Activated T-cell treated with anti-CD3 and anti-CD28 coated beads, Interleukin-2, amount 50 U/mL, for 72 hours (primary cell): ENCODE measurements at regions not wholly inside any gene's neighbourhood (a gene's known extent, or its start where the extent isn't known, plus 50 kb on each side); places are given as distances from the start of the nearest gene placed in this dataset.

ENCODE experiments used
- ATAC-seq, 2 donors: fragments of 150-1000 bp; cut with Tn5 transposase; replicated peaks in 1 of 2; 2 replicates each; pipeline ENCODE4 v1.10.0; 2021; ENCODE audit warnings: moderate library complexity in 2 of 2, mild to moderate bottlenecking in 1 of 2
- DNase-seq, 2 donors: peaks; one replicate each; pipeline ENCODE4 v3.0.0; 2021 to 2022; ENCODE audit warnings: mixed read lengths in 1 of 2
- H3K27ac Mint-ChIP-seq: one replicate; pipeline ENCODE4 v1.8.0; 2022; ENCODE audit warnings: mild to moderate bottlenecking, moderate library complexity, mixed read lengths
- H3K27me3 Mint-ChIP-seq: one replicate; pipeline ENCODE4 v1.8.0; 2022; ENCODE audit warnings: low read depth, mixed read lengths
- H3K36me3 Mint-ChIP-seq, 2 donors: one replicate each; pipeline ENCODE4 v1.8.0; 2022; ENCODE audit warnings: mixed read lengths in 2 of 2, mild to moderate bottlenecking in 1 of 2; ENCODE audit not compliant: insufficient read depth in 2 of 2
- H3K4me1 Mint-ChIP-seq: one replicate; pipeline ENCODE4 v1.8.0; 2022; ENCODE audit warnings: low read depth, mixed read lengths
- H3K4me3 Mint-ChIP-seq, 2 donors: one replicate each; pipeline ENCODE4 v1.8.0; 2022; ENCODE audit warnings: mild to moderate bottlenecking in 2 of 2, mixed read lengths in 2 of 2, moderate library complexity in 2 of 2
- H3K9me3 Mint-ChIP-seq, 2 donors: one replicate each; pipeline ENCODE4 v1.8.0; 2022; ENCODE audit warnings: mixed read lengths in 2 of 2

DNA sequence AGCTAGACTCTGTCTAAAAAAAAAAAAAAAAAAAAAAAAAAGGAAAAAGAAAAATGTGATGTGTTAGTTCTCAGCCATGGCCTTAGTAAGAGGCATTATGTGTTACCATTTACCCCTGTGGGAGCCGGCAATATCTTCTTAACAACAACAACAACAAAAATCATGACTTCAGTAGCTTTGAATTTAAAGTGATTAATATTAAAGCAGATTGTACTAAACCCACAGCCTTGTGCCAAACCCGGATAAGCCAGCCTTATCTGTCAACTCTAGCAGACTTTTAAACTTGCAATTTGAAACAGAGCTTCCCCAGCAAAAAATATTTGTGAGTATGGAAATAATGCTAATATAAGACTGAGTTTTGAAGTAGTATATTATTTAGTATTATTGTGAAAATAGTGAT lies 462.1 kb upstream of the GNPDA2 start:
- peaks cover 2 to 5% of the 10 kb centered on the region in 2 donors for H3K9me3 Mint-ChIP-seq
- DNase-seq, result no peak
- no peaks in the 10 kb centered on the region for H3K4me1 Mint-ChIP-seq
- H3K4me3 Mint-ChIP-seq, result no peak overlapping the region
- H3K27ac Mint-ChIP-seq, result no peak overlapping the region
- no peak for ATAC-seq
- H3K27me3 Mint-ChIP-seq, result no peaks in the 10 kb centered on the region
- no peaks in the 10 kb centered on the region for H3K36me3 Mint-ChIP-seq

DNA sequence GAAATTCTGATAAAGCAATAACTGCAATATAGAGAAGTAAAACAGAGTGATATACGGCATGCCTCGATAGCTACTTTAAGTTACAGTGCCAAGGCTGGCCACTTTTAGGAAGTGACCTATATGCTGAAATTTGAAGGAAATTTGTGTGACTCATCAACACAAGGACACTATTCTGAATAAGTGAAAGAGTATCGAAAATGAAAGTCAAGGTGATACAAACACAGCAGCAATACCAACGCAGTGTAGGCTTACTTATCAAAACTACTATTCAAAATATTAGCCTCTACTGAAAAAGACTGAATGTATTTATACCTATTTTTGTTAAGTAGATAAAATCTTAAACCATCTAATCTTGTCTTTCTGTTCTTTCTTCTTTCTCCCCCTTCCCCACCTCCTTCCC lies 459.9 kb upstream of the GNPDA2 start:
- no peak overlapping the region for H3K27ac Mint-ChIP-seq
- DNase-seq (no peak), ATAC-seq (no peak)
- H3K36me3 Mint-ChIP-seq, result no peaks in the 10 kb centered on the region
- no peak overlapping the region for H3K4me3 Mint-ChIP-seq
- H3K27me3 Mint-ChIP-seq, result no peaks in the 10 kb centered on the region
- H3K9me3 Mint-ChIP-seq, result peaks cover 2 to 3% of the 10 kb centered on the region in 2 donors
- no peaks in the 10 kb centered on the region for H3K4me1 Mint-ChIP-seq

DNA sequence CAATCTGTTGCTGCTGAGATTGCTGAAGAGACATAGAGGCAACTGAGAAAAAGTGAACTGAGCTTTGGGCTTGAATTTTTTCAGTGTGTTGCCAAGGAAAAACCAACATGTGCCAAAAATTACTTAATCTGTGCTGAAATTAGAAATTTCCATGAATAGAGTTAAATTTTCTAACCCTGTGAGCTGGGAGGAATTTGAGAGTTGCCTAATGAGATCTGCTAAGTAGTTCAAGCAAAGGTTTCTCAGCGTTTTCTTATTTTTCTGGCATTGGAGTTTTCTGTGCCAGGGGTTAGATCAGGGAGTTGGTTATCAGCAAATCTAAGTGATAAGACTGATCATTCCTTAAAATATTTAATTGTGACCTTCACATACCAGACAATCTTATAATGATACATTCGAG lies 457.5 kb upstream of the GNPDA2 start:
- no peak overlapping the region for H3K4me3 Mint-ChIP-seq
- no peaks in the 10 kb centered on the region for H3K27me3 Mint-ChIP-seq
- H3K27ac Mint-ChIP-seq, result no peak overlapping the region
- ATAC-seq (no peak), DNase-seq (no peak)
- H3K4me1 Mint-ChIP-seq, result no peaks in the 10 kb centered on the region
- peaks cover 2 to 3% of the 10 kb centered on the region in 2 donors for H3K9me3 Mint-ChIP-seq
- no peaks in the 10 kb centered on the region for H3K36me3 Mint-ChIP-seq

DNA sequence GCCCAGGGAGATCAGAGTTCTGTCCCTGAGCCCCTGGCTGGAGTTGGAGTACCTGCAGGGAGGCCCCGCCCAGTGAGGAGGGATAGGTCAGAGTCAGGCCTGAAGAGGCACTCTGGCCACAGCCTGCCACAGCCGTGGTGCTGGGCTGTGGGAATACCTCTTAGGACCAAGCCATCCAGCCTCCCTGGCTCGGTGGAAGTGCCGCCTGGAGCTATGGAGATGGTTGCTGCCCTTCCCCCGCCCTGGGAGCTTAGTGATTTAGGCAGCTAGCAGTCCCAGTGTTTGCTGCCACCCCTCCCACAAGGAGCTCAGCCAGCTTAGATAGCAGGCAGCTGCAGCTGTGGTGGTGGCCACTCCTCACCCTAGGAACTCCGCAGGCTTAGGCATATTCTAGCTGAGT lies 446.3 kb upstream of the GNPDA2 start:
- no peak overlapping the region for H3K27ac Mint-ChIP-seq
- H3K4me3 Mint-ChIP-seq, result no peak overlapping the region
- ATAC-seq (no peak), DNase-seq (no peak)
- no peaks in the 10 kb centered on the region for H3K4me1 Mint-ChIP-seq
- H3K9me3 Mint-ChIP-seq, result peaks cover 10 to 11% of the 10 kb centered on the region in 2 donors
- H3K36me3 Mint-ChIP-seq, result peaks cover 0 to 2% of the 10 kb centered on the region in 2 donors
- H3K27me3 Mint-ChIP-seq, result no peaks in the 10 kb centered on the region

DNA sequence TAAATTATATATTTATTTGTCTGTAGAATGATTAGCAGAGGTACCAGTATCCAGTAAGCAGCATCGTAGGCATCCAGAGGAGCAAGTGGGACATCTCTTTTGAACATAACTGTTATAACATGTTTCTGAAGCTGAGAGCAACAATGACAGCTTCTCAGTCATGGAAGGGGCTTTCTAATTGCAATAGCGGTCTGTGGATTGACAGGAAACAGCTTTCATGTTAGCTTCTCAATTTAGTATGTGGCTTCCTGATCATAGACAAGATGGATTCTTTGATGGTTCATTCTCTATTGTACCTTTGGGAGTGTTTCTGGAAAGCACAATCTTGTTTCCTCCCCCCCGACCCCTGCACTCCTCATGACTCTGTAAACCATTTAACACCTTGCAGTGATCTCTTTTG lies 434.6 kb upstream of the GNPDA2 start:
- Mint-ChIP-seq H3K27me3 (no peaks in the 10 kb centered on the region), H3K9me3 (peaks cover 6 to 8% of the 10 kb centered on the region in 2 donors), H3K4me3 (no peak overlapping the region), H3K27ac (no peak overlapping the region), H3K36me3 (no peaks in the 10 kb centered on the region), H3K4me1 (no peaks in the 10 kb centered on the region)
- ATAC-seq (no peak), DNase-seq (no peak)

DNA sequence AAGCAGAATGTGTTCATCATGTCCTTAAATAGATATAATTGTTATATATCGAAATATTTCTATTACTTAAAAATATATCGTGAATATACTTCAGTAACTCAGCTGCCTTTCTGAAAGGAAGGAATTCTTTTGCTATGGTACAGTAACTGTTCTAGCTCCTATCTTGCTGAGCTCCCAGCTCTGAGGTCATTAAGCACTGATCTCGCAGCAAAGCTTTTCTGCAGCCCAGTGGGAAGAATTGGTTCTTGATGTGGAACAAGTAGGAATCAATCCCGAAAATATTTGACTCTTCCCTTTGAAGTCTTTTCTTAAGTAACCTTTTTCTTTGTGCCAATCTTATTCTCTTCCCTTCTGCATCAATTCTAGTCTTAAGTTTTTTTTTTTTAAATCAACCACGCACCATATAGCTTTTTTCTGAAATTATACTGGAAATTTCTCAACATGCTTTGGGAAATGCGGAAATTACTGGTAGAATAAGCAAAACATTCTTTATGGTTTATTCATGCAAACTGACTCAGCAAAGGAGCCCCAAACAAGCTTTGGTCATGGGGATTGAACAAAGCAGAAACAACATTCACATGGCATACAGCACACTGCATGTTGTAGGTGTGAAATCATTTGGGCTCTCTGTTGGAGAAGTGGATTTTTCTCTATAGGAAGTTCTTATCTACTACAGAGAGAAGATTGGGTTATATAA lies 428.9 kb upstream of the GNPDA2 start:
- peaks cover 0 to 5% of the 10 kb centered on the region in 2 donors for H3K9me3 Mint-ChIP-seq
- H3K27ac Mint-ChIP-seq, result no peak overlapping the region
- DNase-seq (no peak), ATAC-seq (no peak)
- H3K4me3 Mint-ChIP-seq, result no peak overlapping the region
- H3K4me1 Mint-ChIP-seq, result no peaks in the 10 kb centered on the region
- no peaks in the 10 kb centered on the region for H3K36me3 Mint-ChIP-seq
- no peaks in the 10 kb centered on the region for H3K27me3 Mint-ChIP-seq

DNA sequence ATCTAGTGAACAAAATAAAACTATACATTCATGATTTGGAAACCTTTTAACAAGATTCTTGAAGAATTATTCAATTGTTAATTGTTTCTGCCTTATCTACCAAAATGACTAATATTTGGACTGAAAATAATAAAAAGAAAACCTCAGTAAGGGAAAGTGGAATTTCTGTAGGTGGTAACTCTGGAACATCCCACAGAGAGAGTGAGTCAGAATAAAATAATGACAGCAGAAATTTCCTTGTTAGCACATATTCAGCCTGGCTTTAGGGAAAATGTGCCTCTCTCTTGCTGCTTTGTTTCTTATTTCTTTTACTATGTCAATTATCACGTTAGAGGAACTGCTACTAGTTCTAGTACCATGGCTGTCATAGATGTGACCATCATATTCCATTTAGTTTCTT lies 421.5 kb upstream of the GNPDA2 start:
- Mint-ChIP-seq H3K27me3 (no peaks in the 10 kb centered on the region), H3K36me3 (no peaks in the 10 kb centered on the region), H3K9me3 (peaks cover 3 to 6% of the 10 kb centered on the region in 2 donors), H3K4me3 (no peak overlapping the region), H3K4me1 (no peaks in the 10 kb centered on the region), H3K27ac (no peak overlapping the region)
- ATAC-seq (no peak), DNase-seq (no peak)

DNA sequence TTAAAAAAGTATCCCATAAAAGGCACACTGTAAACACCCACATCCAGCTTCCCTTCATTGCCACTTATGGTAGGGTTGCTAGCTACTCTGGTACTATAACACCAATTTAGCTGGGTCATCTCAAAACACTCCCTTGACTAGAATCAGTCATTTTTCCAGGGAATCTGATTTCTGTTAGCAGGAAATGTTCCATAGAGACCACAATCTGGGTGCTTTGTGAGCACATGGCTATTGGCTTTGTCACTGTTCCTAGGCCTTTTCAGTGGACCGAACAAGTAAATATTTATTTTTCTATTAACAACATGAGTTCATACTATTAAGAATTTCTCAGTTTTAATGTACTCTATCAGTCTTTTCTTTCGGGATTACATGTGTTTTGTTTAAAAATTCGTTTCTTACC lies 404.7 kb upstream of the GNPDA2 start:
- Mint-ChIP-seq H3K4me3 (no peak overlapping the region), H3K9me3 (peaks cover 3% of the 10 kb centered on the region in 2 donors), H3K27ac (no peak overlapping the region)

DNA sequence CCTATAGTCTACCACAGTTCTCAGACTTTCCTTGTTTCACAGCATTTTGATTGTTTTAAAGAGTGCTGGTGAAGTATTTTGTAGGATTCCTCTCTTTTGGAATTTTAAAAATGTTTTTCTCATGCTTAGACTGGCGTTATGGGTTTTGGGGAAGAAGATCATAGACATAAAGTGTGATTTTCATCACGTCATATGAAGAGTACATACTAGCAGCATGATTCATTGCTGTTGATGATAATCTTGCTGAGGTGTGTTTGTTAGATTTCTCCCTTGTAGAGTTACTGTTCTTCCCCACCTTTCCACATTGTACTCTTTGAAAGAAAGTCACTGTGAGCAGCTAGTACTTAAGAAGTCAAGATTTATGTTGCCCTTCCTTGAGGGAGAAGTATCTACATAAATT lies 396.1 kb upstream of the GNPDA2 start:
- ATAC-seq, result no peak
- DNase-seq, result no peak
- H3K27me3 Mint-ChIP-seq, result no peaks in the 10 kb centered on the region
- no peaks in the 10 kb centered on the region for H3K4me1 Mint-ChIP-seq
- no peaks in the 10 kb centered on the region for H3K36me3 Mint-ChIP-seq
- H3K9me3 Mint-ChIP-seq, result peaks cover 0 to 8% of the 10 kb centered on the region in 2 donors
- no peak overlapping the region for H3K27ac Mint-ChIP-seq
- no peak overlapping the region for H3K4me3 Mint-ChIP-seq

More for the DNA sequence above, 404.7 kb upstream of the GNPDA2 start:
- H3K4me1 Mint-ChIP-seq, result no peaks in the 10 kb centered on the region
- no peaks in the 10 kb centered on the region for H3K27me3 Mint-ChIP-seq
- no peaks in the 10 kb centered on the region for H3K36me3 Mint-ChIP-seq
- DNase-seq (no peak), ATAC-seq (no peak)

DNA sequence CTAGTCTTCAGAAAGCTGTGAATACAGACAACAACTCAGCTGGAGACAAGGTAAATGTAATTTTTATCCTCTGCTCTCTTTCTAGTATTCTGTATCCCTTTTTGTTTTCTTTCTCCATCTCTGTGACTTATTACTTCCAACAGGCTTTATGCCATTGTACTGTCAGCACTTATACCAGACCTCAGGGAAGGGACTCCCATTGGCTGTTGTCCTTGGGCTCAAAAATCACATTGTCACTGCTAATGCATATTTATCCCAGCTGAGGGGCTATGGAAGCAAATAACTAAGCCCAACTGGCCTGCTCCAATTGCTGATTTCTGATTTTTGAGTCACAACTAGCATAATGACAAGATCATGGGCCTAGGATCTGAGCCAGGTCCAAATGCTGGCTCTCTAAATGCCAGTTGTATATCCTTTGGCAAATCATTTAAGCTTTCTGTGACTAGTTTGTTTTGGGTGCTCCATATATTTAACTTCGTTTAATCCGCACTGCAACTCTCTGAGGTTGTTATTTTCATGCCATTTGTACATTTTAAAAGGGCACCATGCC lies 395.1 kb upstream of the GNPDA2 start:
- Mint-ChIP-seq H3K4me3 (no peak overlapping the region), H3K36me3 (no peaks in the 10 kb centered on the region), H3K4me1 (no peaks in the 10 kb centered on the region), H3K27me3 (no peaks in the 10 kb centered on the region), H3K9me3 (peaks cover 0 to 8% of the 10 kb centered on the region in 2 donors), H3K27ac (no peak overlapping the region)
- DNase-seq, result no peak
- no peak for ATAC-seq

DNA sequence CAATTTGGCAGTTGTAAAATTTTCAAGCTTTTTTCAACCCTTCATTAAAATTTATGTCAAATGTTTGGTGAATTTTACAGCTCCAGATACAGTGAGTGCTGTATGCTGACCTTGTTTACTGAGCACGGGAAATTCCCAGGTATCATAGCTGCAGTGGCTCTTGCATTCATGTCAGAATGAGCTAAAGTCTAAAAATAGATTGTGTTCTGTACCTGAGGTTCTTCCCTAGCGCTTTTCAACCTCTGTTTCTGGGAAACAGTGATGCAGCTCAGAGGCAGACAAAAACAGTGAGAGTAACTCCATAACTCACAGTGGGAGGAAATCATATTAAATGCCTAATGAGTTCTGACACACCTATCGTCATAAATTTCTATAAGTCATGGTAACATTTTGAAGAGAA lies 393.8 kb upstream of the GNPDA2 start:
- Mint-ChIP-seq H3K4me1 (no peaks in the 10 kb centered on the region), H3K36me3 (no peaks in the 10 kb centered on the region), H3K9me3 (peaks cover 0 to 9% of the 10 kb centered on the region in 2 donors), H3K27me3 (no peaks in the 10 kb centered on the region), H3K4me3 (no peak overlapping the region), H3K27ac (no peak overlapping the region)
- ATAC-seq (no peak), DNase-seq (no peak)

DNA sequence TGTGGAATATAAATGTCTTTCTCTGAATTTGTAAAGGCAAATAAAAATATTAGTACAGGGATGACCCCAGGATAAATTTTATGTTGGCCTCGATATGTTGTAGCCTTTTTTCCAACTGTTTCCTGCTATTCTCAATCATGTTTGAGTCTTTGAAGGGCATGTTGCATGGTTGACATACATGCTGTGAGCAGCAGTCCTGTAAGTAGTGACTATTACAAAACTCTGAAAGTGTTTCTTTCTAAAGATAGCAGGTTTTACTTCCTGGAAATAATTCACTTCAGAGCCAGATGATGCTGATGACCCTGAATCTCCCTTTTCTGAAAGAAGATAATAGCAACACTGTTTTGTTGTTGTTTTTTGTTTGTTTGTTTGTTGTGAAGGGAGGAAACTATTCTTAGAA lies 393.0 kb upstream of the GNPDA2 start:
- ATAC-seq, result no peak
- no peaks in the 10 kb centered on the region for H3K4me1 Mint-ChIP-seq
- H3K4me3 Mint-ChIP-seq, result no peak overlapping the region
- H3K27ac Mint-ChIP-seq, result no peak overlapping the region
- H3K27me3 Mint-ChIP-seq, result no peaks in the 10 kb centered on the region
- DNase-seq, result no peak
- H3K36me3 Mint-ChIP-seq, result no peaks in the 10 kb centered on the region
- peaks cover 0 to 9% of the 10 kb centered on the region in 2 donors for H3K9me3 Mint-ChIP-seq

DNA sequence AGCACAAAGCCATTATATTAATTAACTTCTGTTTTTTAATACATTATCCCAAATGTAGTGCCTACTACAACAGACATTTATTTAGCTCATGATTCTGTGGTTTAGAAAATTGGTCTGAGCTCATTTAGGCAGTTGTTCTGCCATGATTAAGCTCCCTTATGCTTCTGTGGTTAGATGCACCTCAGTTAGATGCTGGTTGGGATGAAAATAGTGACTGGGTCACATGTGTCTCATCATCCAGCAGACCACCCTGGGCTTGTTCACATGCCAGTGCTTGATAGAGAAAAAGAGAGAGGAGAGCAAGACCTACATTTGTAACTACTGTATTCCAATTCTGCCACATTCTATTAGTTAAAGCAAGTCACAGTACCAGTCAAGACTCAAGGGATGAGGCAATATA lies 376.4 kb upstream of the GNPDA2 start:
- peaks cover 5 to 6% of the 10 kb centered on the region in 2 donors for H3K9me3 Mint-ChIP-seq
- ATAC-seq (no peak), DNase-seq (no peak)
- no peak overlapping the region for H3K4me3 Mint-ChIP-seq
- H3K4me1 Mint-ChIP-seq, result no peaks in the 10 kb centered on the region
- H3K36me3 Mint-ChIP-seq, result no peaks in the 10 kb centered on the region
- H3K27ac Mint-ChIP-seq, result no peak overlapping the region
- H3K27me3 Mint-ChIP-seq, result no peaks in the 10 kb centered on the region
